Heart right ventricle (tissue), 16 donors: ENCODE measurements at regions not wholly inside any gene's neighbourhood (a gene's known extent, or its start where the extent isn't known, plus 50 kb on each side); places are given as distances from the start of the nearest gene placed in this dataset.

ENCODE experiments used
- ATAC-seq, 8 donors: fragments of 200-7000 bp; cut with Tn5 transposase; one replicate each; pipeline ENCODE4 v1.9.1; 2020; ENCODE audit warnings: mild to moderate bottlenecking in 8 of 8, moderate library complexity in 8 of 8, moderate number of reproducible peaks in 1 of 8
- DNase-seq, 2 donors: peaks; one replicate each; pipeline ENCODE4 v3.0.0-alpha.2; 2020
- H3K27ac ChIP-seq, 10 donors: fragments of 200-600 bp; sonication (generic) in 2 of 10; one replicate each; pipeline versions ENCODE4 v1.5.0 to v1.8.0; 2020 to 2022; ENCODE audit warnings: mild to moderate bottlenecking in 3 of 10
- H3K27me3 ChIP-seq, 7 donors: fragments of 200-600 bp; one replicate each; pipeline ENCODE4 v1.8.0; 2021 to 2022; ENCODE audit warnings: mild to moderate bottlenecking in 2 of 7
- H3K36me3 ChIP-seq, 9 donors: fragments of 200-600 bp; sonication (generic) in 1 of 9; one replicate each; pipeline versions ENCODE4 v1.5.0 to v1.8.0; 2020 to 2022; ENCODE audit warnings: mild to moderate bottlenecking in 2 of 9
- H3K4me1 ChIP-seq, 9 donors: fragments of 200-600 bp; sonication (generic) in 1 of 9; one replicate each; pipeline versions ENCODE4 v1.5.0 to v1.8.0; 2020 to 2022; ENCODE audit warnings: mild to moderate bottlenecking in 4 of 9
- H3K4me3 ChIP-seq, 10 donors: fragments of 200-600 bp; sonication (generic) in 2 of 10; one replicate each; pipeline versions ENCODE4 v1.5.0 to v1.8.0; 2020 to 2022; ENCODE audit warnings: mild to moderate bottlenecking in 7 of 10, moderate library complexity in 2 of 10
- H3K9me3 ChIP-seq, 11 donors: fragments of 200-600 bp in 10 of 11; sonication (generic) in 2 of 11; one replicate each; pipeline versions ENCODE4 v1.5.0 to v1.8.0; 2013 to 2022; ENCODE audit warnings: mild to moderate bottlenecking in 2 of 11, control low read depth in 1 of 11, moderate library complexity in 1 of 11
- WGBS, 2 donors: extraction: QIAGEN DNeasy Blood & Tissue Kit; methylation state at CpG; one replicate each; pipeline ENCODE4 v1.1.7; 2013; ENCODE audit warnings: inconsistent platforms in 1 of 2; 5-methylcytosine and 5-hydroxymethylcytosine counted together
- intact Hi-C, 10 donors: fragments of 100-400 bp; cut with DNase I; formaldehyde crosslinking; loops; one replicate each; pipeline versions ENCODE4 v1.11.1 to v1.14.2; 2022
- TF ChIP-seq, protein P1 (sequence below), 9 donors: fragments of 200-600 bp; sonication (generic) in 2 of 9; IDR thresholded peaks; one replicate each; pipeline versions ENCODE4 v1.5.0 to v1.8.0; 2021 to 2022; ENCODE audit warnings: antibody characterized with exemption in 9 of 9, mild to moderate bottlenecking in 5 of 9, moderate library complexity in 1 of 9
- donor health status: Arrhythmogenic right ventricular cardiomyopathy.
- donor health status: ischemic (EF 13 %, LVEDD 7.1; RV severe dilation, severe dysfunction).
- donor health status: healthy with polysubstance abuse.
- donor health status: DM: no; HTN: yes; CAD: no.
- donor health status: DM: no; HTN: no; CAD: no.
- donor health status: ischemic (EF 25% LVEDD 6.9; RV normal size, moderate dysfunction).
- donor health status: ischemic (EF 25% LVEDD 5.7; RV mildly dilated, moderate dysfunction).
- donor health status: healthy.
- donor health status: DM: yes; HTN: yes; CAD: no.
- donor health status: Ischemic cardiomyopathy.
- donor health status: ischemic (EF 35%, LVEDD 5.7; RV mildly dilated, moderate dysfunction).
- donor health status: nonischemic (EF 11% LVEDD 7.7; RV severe dilation, severe dysfunction).
- donor health status: DM: yes; HTN: yes; CAD: no.
- donor health status: PGD.
- donor health status: ischemic (EF 29% LVEDD 5.4; RV normal size, mild dysfunction).
- donor health status: nonischemic (EF 23%, LVEDD 6.1; RV moderate dilation, normal function).

DNA sequence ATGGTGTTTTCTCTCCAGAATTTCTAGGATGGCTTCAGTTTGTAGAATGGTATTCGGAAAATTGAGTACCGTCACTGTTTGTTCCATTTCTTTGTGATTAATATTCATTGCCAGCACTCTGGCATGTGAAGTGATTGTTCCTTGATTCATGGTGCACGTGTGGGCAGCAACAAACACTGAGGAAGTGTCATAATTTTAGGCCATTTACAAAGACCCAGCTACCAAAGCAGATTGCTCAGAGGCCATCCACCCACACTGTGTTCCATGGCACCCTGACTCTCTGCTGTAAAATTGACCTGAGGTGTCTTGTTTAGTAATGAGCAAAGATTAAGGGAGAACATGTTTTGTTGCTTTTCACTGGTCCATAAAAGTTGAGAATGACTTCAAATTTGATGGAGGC, 250.9 kb upstream of the FMN2 start:
- no peak for ATAC-seq
- H3K36me3 ChIP-seq = no peaks in the 10 kb centered on the region

GRCh38 chr1:239841631-239842030, 250.1 kb upstream of the FMN2 start:
- H3K27me3 ChIP-seq = no peaks in the 10 kb centered on the region
- no peak overlapping the region for H3K27ac ChIP-seq
- no peaks in the 10 kb centered on the region for H3K9me3 ChIP-seq
- TF ChIP-seq, protein P1, sequence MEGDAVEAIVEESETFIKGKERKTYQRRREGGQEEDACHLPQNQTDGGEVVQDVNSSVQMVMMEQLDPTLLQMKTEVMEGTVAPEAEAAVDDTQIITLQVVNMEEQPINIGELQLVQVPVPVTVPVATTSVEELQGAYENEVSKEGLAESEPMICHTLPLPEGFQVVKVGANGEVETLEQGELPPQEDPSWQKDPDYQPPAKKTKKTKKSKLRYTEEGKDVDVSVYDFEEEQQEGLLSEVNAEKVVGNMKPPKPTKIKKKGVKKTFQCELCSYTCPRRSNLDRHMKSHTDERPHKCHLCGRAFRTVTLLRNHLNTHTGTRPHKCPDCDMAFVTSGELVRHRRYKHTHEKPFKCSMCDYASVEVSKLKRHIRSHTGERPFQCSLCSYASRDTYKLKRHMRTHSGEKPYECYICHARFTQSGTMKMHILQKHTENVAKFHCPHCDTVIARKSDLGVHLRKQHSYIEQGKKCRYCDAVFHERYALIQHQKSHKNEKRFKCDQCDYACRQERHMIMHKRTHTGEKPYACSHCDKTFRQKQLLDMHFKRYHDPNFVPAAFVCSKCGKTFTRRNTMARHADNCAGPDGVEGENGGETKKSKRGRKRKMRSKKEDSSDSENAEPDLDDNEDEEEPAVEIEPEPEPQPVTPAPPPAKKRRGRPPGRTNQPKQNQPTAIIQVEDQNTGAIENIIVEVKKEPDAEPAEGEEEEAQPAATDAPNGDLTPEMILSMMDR (IDR thresholded peaks at IDR 0.05) = no peak
- intact Hi-C loops = no loop called here
- ATAC-seq (no peak), DNase-seq (no peak)
- whole genome bisulfite sequencing, 2 donors = 93 to 99% methylated on average over 2 of the region's 2 CpGs
- H3K4me3 ChIP-seq = no peak overlapping the region
- H3K36me3 ChIP-seq = no peaks in the 10 kb centered on the region
- H3K4me1 ChIP-seq = peaks cover 0 to 7% (median 0%) of the 10 kb centered on the region in 9 donors

More for the DNA sequence above, 250.9 kb upstream of the FMN2 start:
- H3K9me3 ChIP-seq = no peaks in the 10 kb centered on the region
- no peak for DNase-seq
- peaks cover 0 to 7% (median 0%) of the 10 kb centered on the region in 9 donors for H3K4me1 ChIP-seq
- H3K4me3 ChIP-seq = no peak overlapping the region
- H3K27me3 ChIP-seq = no peaks in the 10 kb centered on the region
- intact Hi-C loops = no loop called here
- WGBS, 2 donors = 82% methylated on average over 3 of the region's 3 CpGs
- H3K27ac ChIP-seq = no peak overlapping the region
- TF ChIP-seq, protein P1 (IDR thresholded peaks at IDR 0.05) = no peak

DNA sequence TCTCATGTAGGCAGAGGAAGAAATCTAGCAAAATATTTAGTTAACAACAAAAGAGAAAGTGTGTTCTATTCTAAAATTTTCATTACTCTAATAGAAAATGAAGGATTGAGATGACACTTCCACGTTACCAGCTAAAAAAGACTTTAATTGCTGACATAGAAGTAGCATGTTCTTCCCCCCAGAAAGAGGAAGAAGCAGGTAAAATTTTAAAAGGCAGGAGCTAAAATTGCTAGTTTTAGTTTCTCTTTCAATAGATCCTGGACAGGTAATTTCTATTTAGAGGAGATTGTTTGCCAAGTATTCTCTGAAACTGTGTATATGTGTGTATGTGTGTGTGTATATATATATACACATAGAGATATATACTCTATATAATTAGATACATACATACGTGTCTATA, 248.1 kb upstream of the FMN2 start:
- peaks cover 0 to 7% (median 0%) of the 10 kb centered on the region in 9 donors for H3K4me1 ChIP-seq
- WGBS, 2 donors = 85 to 86% methylated on average over 2 of the region's 2 CpGs
- H3K4me3 ChIP-seq = no peak overlapping the region
- intact Hi-C loops = no loop called here
- H3K36me3 ChIP-seq = no peaks in the 10 kb centered on the region
- H3K27ac ChIP-seq = no peak overlapping the region
- ATAC-seq = no peak
- no peaks in the 10 kb centered on the region for H3K27me3 ChIP-seq
- no peak for DNase-seq
- peaks cover 0 to 5% (median 0%) of the 10 kb centered on the region in 11 donors for H3K9me3 ChIP-seq
- TF ChIP-seq, protein P1 (IDR thresholded peaks at IDR 0.05) = no peak

DNA sequence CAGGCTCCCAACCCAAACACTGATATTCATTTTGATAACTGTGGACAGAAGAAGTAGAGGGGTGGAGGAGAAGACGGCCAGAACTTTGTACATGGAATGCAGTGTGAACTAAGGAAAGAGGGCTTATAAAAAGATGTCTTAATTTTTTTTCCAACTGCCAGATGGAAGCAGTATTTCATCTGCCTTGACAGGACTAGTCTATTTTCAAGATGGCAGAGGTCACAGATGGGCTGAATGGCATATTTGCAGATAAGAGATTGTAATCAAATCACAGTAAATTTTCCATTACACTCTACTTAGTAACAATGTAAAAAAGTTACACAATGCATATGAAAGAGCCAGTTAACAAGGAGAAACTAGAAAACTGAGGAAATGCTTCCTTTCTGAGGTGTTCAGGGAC, 246.8 kb upstream of the FMN2 start:
- intact Hi-C loops = no loop called here
- TF ChIP-seq, protein P1 (IDR thresholded peaks at IDR 0.05) = no peak
- peaks cover 0 to 5% (median 0%) of the 10 kb centered on the region in 11 donors for H3K9me3 ChIP-seq
- H3K4me3 ChIP-seq = no peak overlapping the region
- no peak overlapping the region for H3K27ac ChIP-seq
- no peak for DNase-seq
- 58 to 70% methylated on average over 1 of the region's 1 CpG for WGBS, 2 donors
- ATAC-seq = no peak
- peaks cover 0 to 7% (median 0%) of the 10 kb centered on the region in 9 donors for H3K4me1 ChIP-seq
- no peaks in the 10 kb centered on the region for H3K27me3 ChIP-seq
- no peaks in the 10 kb centered on the region for H3K36me3 ChIP-seq
